ENCODE measurements at regions not wholly inside any gene's neighbourhood (a gene's known extent, or its start where the extent isn't known, plus 50 kb on each side); places are given as distances from the start of the nearest gene placed in this dataset.

- H3K4me3 ChIP-seq (ENCODE audit: low read length): no peak overlapping the region
- H3K36me3 ChIP-seq (ENCODE audit: control insufficient read depth, low read length): no peaks in the 10 kb centered on the region
- no peaks in the 10 kb centered on the region for H3K79me2 ChIP-seq (ENCODE audit: control insufficient read depth, low read length)
- H3K9me2 ChIP-seq (replicated peaks; ENCODE audit: control insufficient read depth, low read length): no peaks in the 10 kb centered on the region
- H3K27me3 ChIP-seq (ENCODE audit: control insufficient read depth, low read length): peaks cover 22% of the 10 kb centered on the region
- TF ChIP-seq EZH2phosphoT487 (IDR thresholded peaks at IDR 0.05; ENCODE audit: borderline replicate concordance, low read length): no peak
- TF ChIP-seq CTCF (IDR thresholded peaks at IDR 0.05; ENCODE audit: low read depth, low read length, poor library complexity, severe bottlenecking): no peak
- peaks cover 6% of the 10 kb centered on the region for H3K4me1 ChIP-seq (ENCODE audit: control insufficient read depth, low read length)
- H3K4me2 ChIP-seq (ENCODE audit: low read length): no peak overlapping the region
- no peaks in the 10 kb centered on the region for H3F3A ChIP-seq (ENCODE audit: control insufficient read depth, insufficient read depth)
- no peak overlapping the region for H3K27ac ChIP-seq (ENCODE audit: low read depth, low read length)
- no peaks in the 10 kb centered on the region for H3K9me3 ChIP-seq (ENCODE audit: control insufficient read depth, insufficient read depth, low read length)
- H4K20me1 ChIP-seq (ENCODE audit: control insufficient read depth, insufficient read depth, low read depth, low read length): no peaks in the 10 kb centered on the region
These were observed 57.3 kb upstream of the RUNX3 start for GRCh38 chr1:24987424-24987823.

GRCh38 chr1:24986372-24986965 is 56.4 kb upstream of the RUNX3 start:
- Histone ChIP-seq H4K20me1 (ENCODE audit: control insufficient read depth, insufficient read depth, low read depth, low read length) (no peaks in the 10 kb centered on the region), H3K9me2 (replicated peaks; ENCODE audit: control insufficient read depth, low read length) (no peaks in the 10 kb centered on the region), H3K36me3 (ENCODE audit: control insufficient read depth, low read length) (no peaks in the 10 kb centered on the region), H3K27me3 (ENCODE audit: control insufficient read depth, low read length) (peaks cover 18% of the 10 kb centered on the region), H3F3A (ENCODE audit: control insufficient read depth, insufficient read depth) (no peaks in the 10 kb centered on the region), H3K79me2 (ENCODE audit: control insufficient read depth, low read length) (no peaks in the 10 kb centered on the region), H3K4me2 (ENCODE audit: low read length) (no peak overlapping the region), H3K9me3 (ENCODE audit: control insufficient read depth, insufficient read depth, low read length) (no peaks in the 10 kb centered on the region), H3K4me3 (ENCODE audit: low read length) (no peak overlapping the region), H3K27ac (ENCODE audit: low read depth, low read length) (no peak overlapping the region), H3K4me1 (ENCODE audit: control insufficient read depth, low read length) (peaks cover 6% of the 10 kb centered on the region)
- no peak for TF ChIP-seq CTCF (IDR thresholded peaks at IDR 0.05; ENCODE audit: low read depth, low read length, poor library complexity, severe bottlenecking)
- no peak for TF ChIP-seq EZH2phosphoT487 (IDR thresholded peaks at IDR 0.05; ENCODE audit: borderline replicate concordance, low read length)

- Histone ChIP-seq H3K79me2 (ENCODE audit: control insufficient read depth, low read length) (no peaks in the 10 kb centered on the region), H3K9me2 (replicated peaks; ENCODE audit: control insufficient read depth, low read length) (no peaks in the 10 kb centered on the region), H3K4me1 (ENCODE audit: control insufficient read depth, low read length) (peaks cover 6% of the 10 kb centered on the region), H3K4me2 (ENCODE audit: low read length) (no peak overlapping the region), H3K27me3 (ENCODE audit: control insufficient read depth, low read length) (peaks cover 13% of the 10 kb centered on the region; the same call in 1 of the 2 replicates), H3F3A (ENCODE audit: control insufficient read depth, insufficient read depth) (no peaks in the 10 kb centered on the region), H3K4me3 (ENCODE audit: low read length) (no peak overlapping the region), H3K36me3 (ENCODE audit: control insufficient read depth, low read length) (no peaks in the 10 kb centered on the region), H4K20me1 (ENCODE audit: control insufficient read depth, insufficient read depth, low read depth, low read length) (no peaks in the 10 kb centered on the region), H3K27ac (ENCODE audit: low read depth, low read length) (no peak overlapping the region), H3K9me3 (ENCODE audit: control insufficient read depth, insufficient read depth, low read length) (no peaks in the 10 kb centered on the region)
- no peak for TF ChIP-seq EZH2phosphoT487 (IDR thresholded peaks at IDR 0.05; ENCODE audit: borderline replicate concordance, low read length)
- no peak for TF ChIP-seq CTCF (IDR thresholded peaks at IDR 0.05; ENCODE audit: low read depth, low read length, poor library complexity, severe bottlenecking)
These were observed 55.7 kb upstream of the RUNX3 start for GRCh38 chr1:24985737-24986136.

Measured in DOHH2 (cell line).